Pons (tissue), 1 donor: ENCODE measurements at regions not wholly inside any gene's neighbourhood (a gene's known extent, or its start where the extent isn't known, plus 50 kb on each side); places are given as distances from the start of the nearest gene placed in this dataset.

ENCODE experiments used
- DNase-seq: peaks from one replicate; pipeline ENCODE4 v3.0.0-alpha.2; 2016; ENCODE audit warnings: low spot score

- no peak for DNase-seq
These were observed 90.4 kb upstream of the CDH11 start for GRCh38 chr16:65212240-65212639.

GRCh38 chr16:65202461-65202860, 80.6 kb upstream of the CDH11 start:
- no peak for DNase-seq

- no peak for DNase-seq
These were observed 79.6 kb upstream of the CDH11 start for GRCh38 chr16:65201511-65201910.

- DNase-seq: no peak
These were observed 79.0 kb upstream of the CDH11 start for GRCh38 chr16:65200857-65201256.

GRCh38 chr16:65200156-65200773, 78.4 kb upstream of the CDH11 start:
- no peak for DNase-seq

- no peak for DNase-seq
These were observed 74.7 kb upstream of the CDH11 start for GRCh38 chr16:65196420-65197075.

GRCh38 chr16:65195998-65196397, 74.1 kb upstream of the CDH11 start:
- DNase-seq: no peak

GRCh38 chr16:65185241-65185778, 63.4 kb upstream of the CDH11 start:
- DNase-seq: no peak

- no peak for DNase-seq
These were observed 59.3 kb upstream of the CDH11 start for GRCh38 chr16:65181071-65181561.

GRCh38 chr16:65178151-65178550, 56.3 kb upstream of the CDH11 start:
- DNase-seq: no peak

- DNase-seq: no peak
These were observed 54.7 kb upstream of the CDH11 start for GRCh38 chr16:65176603-65177002.

GRCh38 chr16:65172356-65172755, 50.5 kb upstream of the CDH11 start:
- no peak for DNase-seq
